OCI-LY1 (cell line): ENCODE measurements at regions not wholly inside any gene's neighbourhood (a gene's known extent, or its start where the extent isn't known, plus 50 kb on each side); places are given as distances from the start of the nearest gene placed in this dataset.

Experiments
- H2AFZ ChIP-seq: fragments of 200-600 bp; sonication (generic), shearing (Covaris generic); 2 replicates; pipeline ENCODE4 v1.6.0; 2014; ENCODE audit warnings: antibody characterized with exemption, mild to moderate bottlenecking, low read length
- H3F3A ChIP-seq: fragments of 200-600 bp; sonication (generic), shearing (Covaris generic); 2 replicates; pipeline ENCODE4 v1.6.0; 2014; ENCODE audit warnings: mild to moderate bottlenecking, antibody characterized with exemption, low read length, moderate library complexity; ENCODE audit not compliant: insufficient read depth
- H3K27ac ChIP-seq: fragments of 200-600 bp; sonication (generic); 2 replicates; pipeline ENCODE4 v1.5.1; 2014; ENCODE audit warnings: low read length, mixed run types, mild to moderate bottlenecking, low read depth; ENCODE audit not compliant: poor library complexity, severe bottlenecking
- H3K27me3 ChIP-seq: fragments of 200-600 bp; sonication (generic); 2 replicates; pipeline ENCODE4 v1.6.0; 2014; ENCODE audit warnings: antibody characterized with exemption, mild to moderate bottlenecking, low read length, moderate library complexity; ENCODE audit not compliant: insufficient read depth
- H3K36me3 ChIP-seq: fragments of 200-600 bp; sonication (generic); 2 replicates; pipeline ENCODE4 v1.6.1; 2014; ENCODE audit warnings: mild to moderate bottlenecking, antibody characterized with exemption, low read length, moderate library complexity, mixed read lengths; ENCODE audit not compliant: insufficient read depth
- H3K4me1 ChIP-seq: fragments of 200-600 bp; sonication (generic); 2 replicates; pipeline ENCODE4 v1.5.1; 2014; ENCODE audit warnings: mild to moderate bottlenecking, low read length, moderate library complexity; ENCODE audit not compliant: insufficient read depth, severe bottlenecking
- H3K4me2 ChIP-seq: fragments of 200-600 bp; sonication (generic), shearing (Covaris generic); 2 replicates; pipeline ENCODE4 v1.6.1; 2014; ENCODE audit warnings: low read length
- H3K4me3 ChIP-seq: fragments of 200-600 bp; sonication (generic); 2 replicates; pipeline ENCODE4 v1.5.1; 2014; ENCODE audit warnings: low read length, low read depth, mild to moderate bottlenecking, mixed read lengths; ENCODE audit not compliant: poor library complexity, severe bottlenecking
- H3K79me2 ChIP-seq: fragments of 200-600 bp; shearing (Covaris generic); 2 replicates; pipeline ENCODE4 v1.6.1; 2016; ENCODE audit warnings: mixed run types, low read length, mixed read lengths; ENCODE audit not compliant: insufficient read depth
- H3K9ac ChIP-seq: fragments of 200-600 bp; sonication (generic), shearing (Covaris generic); 2 replicates; pipeline ENCODE4 v1.6.1; 2014; ENCODE audit warnings: mild to moderate bottlenecking, low read length, mixed read lengths
- H3K9me2 ChIP-seq: fragments of 200-600 bp; sonication (generic), shearing (Covaris generic); 2 replicates; pipeline ENCODE4 v1.6.1; 2014; ENCODE audit warnings: low read depth, mild to moderate bottlenecking, low read length, mixed read lengths
- H3K9me3 ChIP-seq: fragments of 200-600 bp; shearing (Covaris generic); 2 replicates; pipeline ENCODE4 v1.6.1; 2014; ENCODE audit warnings: low read length, mixed read lengths
- H4K20me1 ChIP-seq: fragments of 200-600 bp; sonication (generic), shearing (Covaris generic); 2 replicates; pipeline ENCODE4 v1.6.0; 2016; ENCODE audit warnings: mild to moderate bottlenecking, low read length; ENCODE audit not compliant: insufficient read depth
- CTCF ChIP-seq: fragments of 200-600 bp; sonication (generic), shearing (Covaris generic); IDR thresholded peaks from 2 replicates; pipeline ENCODE4 v1.5.1; 2017; ENCODE audit warnings: mild to moderate bottlenecking, antibody characterized with exemption, low read length, moderate library complexity, mixed read lengths
- EZH2 ChIP-seq: fragments of 200-600 bp; sonication (generic), shearing (Covaris generic); IDR thresholded peaks from 2 replicates; pipeline ENCODE4 v1.8.0; 2017; ENCODE audit warnings: borderline replicate concordance, mixed run types, mild to moderate bottlenecking, antibody characterized with exemption, low read length, moderate library complexity, mixed read lengths

- no peaks in the 10 kb centered on the region for H3K4me1 ChIP-seq
- H4K20me1 ChIP-seq: no peaks in the 10 kb centered on the region
- H3F3A ChIP-seq: no peaks in the 10 kb centered on the region
- no peak overlapping the region for H3K4me3 ChIP-seq
- no peak overlapping the region for H2AFZ ChIP-seq
- no peaks in the 10 kb centered on the region for H3K27me3 ChIP-seq
- H3K36me3 ChIP-seq: no peaks in the 10 kb centered on the region
- no peak overlapping the region for H3K4me2 ChIP-seq
- no peak overlapping the region for H3K27ac ChIP-seq
- H3K79me2 ChIP-seq: no peaks in the 10 kb centered on the region
- no peak overlapping the region for H3K9ac ChIP-seq
- TF ChIP-seq CTCF: no peak
- no peak for TF ChIP-seq EZH2
- no peaks in the 10 kb centered on the region for H3K9me2 ChIP-seq
- no peaks in the 10 kb centered on the region for H3K9me3 ChIP-seq
Measured at GRCh38 chr15:70453766-70454165, 309.6 kb downstream of the UACA start.

GRCh38 chr15:70453238-70453637 is 310.1 kb downstream of the UACA start:
- H3K4me3 ChIP-seq: no peak overlapping the region
- no peak overlapping the region for H3K9ac ChIP-seq
- no peaks in the 10 kb centered on the region for H3K9me3 ChIP-seq
- H3K4me2 ChIP-seq: no peak overlapping the region
- H2AFZ ChIP-seq: no peak overlapping the region
- no peak overlapping the region for H3K27ac ChIP-seq
- no peaks in the 10 kb centered on the region for H3F3A ChIP-seq
- no peaks in the 10 kb centered on the region for H3K79me2 ChIP-seq
- no peak for TF ChIP-seq CTCF
- no peaks in the 10 kb centered on the region for H4K20me1 ChIP-seq
- H3K4me1 ChIP-seq: peaks cover 5% of the 10 kb centered on the region
- H3K9me2 ChIP-seq: no peaks in the 10 kb centered on the region
- H3K27me3 ChIP-seq: no peaks in the 10 kb centered on the region
- no peaks in the 10 kb centered on the region for H3K36me3 ChIP-seq

- Histone ChIP-seq H3F3A (no peaks in the 10 kb centered on the region), H3K9me3 (no peaks in the 10 kb centered on the region), H3K27ac (no peak overlapping the region), H2AFZ (no peak overlapping the region), H3K9ac (no peak overlapping the region), H4K20me1 (no peaks in the 10 kb centered on the region), H3K4me2 (no peak overlapping the region; the same call in 1 of the 2 replicates), H3K36me3 (no peaks in the 10 kb centered on the region), H3K27me3 (no peaks in the 10 kb centered on the region), H3K4me1 (peaks cover 13% of the 10 kb centered on the region), H3K4me3 (no peak overlapping the region), H3K9me2 (no peaks in the 10 kb centered on the region), H3K79me2 (no peaks in the 10 kb centered on the region)
- TF ChIP-seq CTCF (no peak), EZH2 (no peak)
Measured at GRCh38 chr15:70451821-70452653, 311.3 kb downstream of the UACA start.
